H1 (cell line): ENCODE measurements at regions not wholly inside any gene's neighbourhood (a gene's known extent, or its start where the extent isn't known, plus 50 kb on each side); places are given as distances from the start of the nearest gene placed in this dataset.

Source experiments
- CTCF ChIA-PET: fragments of 300-600 bp; sonication (Branson Sonifier 250); formaldehyde crosslinking; loops from one replicate; lab custom pipeline; 2021; ENCODE audit not compliant: partially characterized antibody; lab: Charles Lee
- POLR2A ChIA-PET: fragments of 300-600 bp; sonication (Branson Sonifier 250); formaldehyde crosslinking; loops from one replicate; lab custom pipeline; 2021; ENCODE audit warnings: inconsistent platforms; ENCODE audit not compliant: partially characterized antibody; lab: Charles Lee
- DNase-seq, 2 experiments: peaks; one replicate each; pipeline versions ENCODE4 v3.0.0 to v3.0.0-alpha.2; 2010 to 2022; ENCODE audit warnings: low spot score in 2 of 2, low read depth in 1 of 2, mixed read lengths in 1 of 2
- FAIRE-seq: peaks from 2 replicates; lab custom pipeline; 2011; peaks lifted over from hg19 to GRCh38; lab: Jason Lieb, UNC
- H2AFZ ChIP-seq: 2 replicates; pipeline ENCODE4 v1.8.1; 2012; ENCODE audit warnings: low read length, inconsistent platforms
- H2AK5ac ChIP-seq: 2 replicates; pipeline ENCODE4 v1.6.1; 2013; ENCODE audit warnings: low read depth, low read length
- H2BK120ac ChIP-seq: replicated peaks from 2 replicates; pipeline ENCODE3; 2013; ENCODE audit warnings: low read depth, low read length, inconsistent platforms
- H2BK12ac ChIP-seq: 2 replicates; pipeline ENCODE4 v1.6.1; 2013; ENCODE audit warnings: low read depth, low read length
- H2BK15ac ChIP-seq: 2 replicates; pipeline ENCODE4 v1.6.1; 2013; ENCODE audit warnings: low read length
- H2BK20ac ChIP-seq: 2 replicates; pipeline ENCODE4 v1.6.1; 2013; ENCODE audit warnings: low read length
- H2BK5ac ChIP-seq: 2 replicates; pipeline ENCODE4 v1.6.1; 2013; ENCODE audit warnings: low read depth, low read length
- H3K14ac ChIP-seq: 2 replicates; pipeline ENCODE4 v1.6.1; 2013; ENCODE audit warnings: inconsistent platforms; ENCODE audit not compliant: insufficient read length
- H3K18ac ChIP-seq: 2 replicates; pipeline ENCODE4 v1.6.1; 2013; ENCODE audit warnings: low read length; ENCODE audit errors: extremely low read depth
- H3K23ac ChIP-seq: 2 replicates; pipeline ENCODE4 v1.6.1; 2013; ENCODE audit warnings: inconsistent platforms; ENCODE audit not compliant: insufficient read length
- H3K23me2 ChIP-seq: 2 replicates; pipeline ENCODE4 v1.6.1; 2013; ENCODE audit warnings: low read depth, low read length
- H3K27ac ChIP-seq: 2 replicates; pipeline ENCODE4 v1.6.1; 2011; ENCODE audit warnings: low read depth, low read length, inconsistent platforms
- H3K27me3 ChIP-seq, 4 experiments: replicated peaks in 1 of 4; 1 replicate in 1 of 4; 2 replicates in 3 of 4; pipeline versions ENCODE4 v1.6.1 to v1.8.1; 2011 to 2013; ENCODE audit warnings: low read length in 3 of 4, mild to moderate bottlenecking in 3 of 4, inconsistent platforms in 2 of 4, mixed read lengths in 2 of 4, moderate library complexity in 1 of 4; ENCODE audit not compliant: control insufficient read depth in 3 of 4, insufficient read depth in 3 of 4; ENCODE audit errors: extremely low read depth in 1 of 4
- H3K36me3 ChIP-seq, 4 experiments: 2 replicates each; pipeline versions ENCODE4 v1.6.1 to v1.8.1; 2011 to 2013; ENCODE audit warnings: mild to moderate bottlenecking in 4 of 4, low read length in 3 of 4, moderate library complexity in 2 of 4, control low read depth in 1 of 4, inconsistent platforms in 1 of 4; ENCODE audit not compliant: insufficient read depth in 4 of 4, control insufficient read depth in 2 of 4
- H3K4ac ChIP-seq: replicated peaks from 2 replicates; pipeline ENCODE3; 2013; ENCODE audit warnings: low read length, low read depth, mixed read lengths, inconsistent platforms; ENCODE audit not compliant: insufficient read length
- H3K4me1 ChIP-seq, 4 experiments: replicated peaks in 1 of 4; 1 replicate in 1 of 4; 2 replicates in 3 of 4; pipeline versions ENCODE4 v1.6.1 to v1.8.1; 2011 to 2013; ENCODE audit warnings: low read length in 3 of 4, inconsistent platforms in 2 of 4, mixed read lengths in 1 of 4; ENCODE audit not compliant: insufficient read depth in 4 of 4, control insufficient read depth in 3 of 4
- H3K4me2 ChIP-seq, 2 experiments: 2 replicates each; pipeline versions ENCODE4 v1.6.1 to v1.8.1; 2011 to 2013; ENCODE audit warnings: low read depth in 2 of 2, low read length in 2 of 2, control low read depth in 1 of 2, inconsistent platforms in 1 of 2, mild to moderate bottlenecking in 1 of 2; ENCODE audit not compliant: insufficient read depth in 1 of 2
- H3K4me3 ChIP-seq, 4 experiments: fragments of 200-600, 300-600 bp in 1 of 4; sonication (generic), shearing (Covaris generic), sonication (Bioruptor Twin) in 1 of 4; 2 replicates each; pipeline versions ENCODE4 v1.5.1 to v1.8.1; 2011 to 2016; ENCODE audit warnings: low read length in 4 of 4, low read depth in 3 of 4, control low read depth in 2 of 4, inconsistent platforms in 2 of 4, mild to moderate bottlenecking in 2 of 4, mixed read lengths in 1 of 4, moderate library complexity in 1 of 4; ENCODE audit not compliant: insufficient read depth in 2 of 4; ENCODE audit errors: extremely low read depth in 1 of 4
- H3K56ac ChIP-seq: replicated peaks from 2 replicates; pipeline ENCODE3; 2013; ENCODE audit warnings: low read depth, mild to moderate bottlenecking, mixed read lengths, low read length, inconsistent platforms; ENCODE audit not compliant: insufficient read length
- H3K79me1 ChIP-seq: 2 replicates; pipeline ENCODE4 v1.6.1; 2013; ENCODE audit warnings: low read depth, low read length, control low read depth
- H3K79me2 ChIP-seq, 2 experiments: 2 replicates each; pipeline versions ENCODE4 v1.6.1 to v1.8.1; 2012 to 2013; ENCODE audit warnings: low read length in 2 of 2, mild to moderate bottlenecking in 2 of 2, inconsistent platforms in 1 of 2; ENCODE audit not compliant: insufficient read depth in 2 of 2, control insufficient read depth in 1 of 2
- H3K9ac ChIP-seq, 4 experiments: replicated peaks in 1 of 4; 1 replicate in 1 of 4; 2 replicates in 3 of 4; pipeline versions ENCODE4 v1.6.1 to v1.8.1; 2011 to 2013; ENCODE audit warnings: low read depth in 3 of 4, low read length in 3 of 4, control low read depth in 2 of 4, mild to moderate bottlenecking in 2 of 4, moderate library complexity in 2 of 4, inconsistent platforms in 1 of 4; ENCODE audit errors: extremely low read depth in 1 of 4
- H3K9me3 ChIP-seq, 2 experiments: 2 replicates each; pipeline versions ENCODE4 v1.6.1 to v1.8.1; 2012 to 2013; ENCODE audit warnings: mild to moderate bottlenecking in 2 of 2, moderate library complexity in 2 of 2, control low read depth in 1 of 2, inconsistent platforms in 1 of 2, low read depth in 1 of 2, low read length in 1 of 2, mixed read lengths in 1 of 2; ENCODE audit not compliant: insufficient read depth in 2 of 2
- H4K20me1 ChIP-seq, 2 experiments: replicated peaks in 1 of 2; 2 replicates each; pipeline versions ENCODE3 to v1.8.1; 2011 to 2013; ENCODE audit warnings: inconsistent platforms in 2 of 2, low read length in 2 of 2, mild to moderate bottlenecking in 1 of 2; ENCODE audit not compliant: insufficient read depth in 2 of 2, control insufficient read depth in 1 of 2
- H4K5ac ChIP-seq: 2 replicates; pipeline ENCODE4 v1.6.1; 2013; ENCODE audit warnings: low read length, low read depth, mixed read lengths, inconsistent platforms; ENCODE audit not compliant: insufficient read length
- H4K8ac ChIP-seq: 2 replicates; pipeline ENCODE4 v1.8.0; 2013; ENCODE audit warnings: mild to moderate bottlenecking, moderate library complexity, low read length, inconsistent platforms; ENCODE audit not compliant: insufficient read depth; ENCODE audit errors: extremely low read depth
- H4K91ac ChIP-seq: replicated peaks from 2 replicates; pipeline ENCODE3; 2013; ENCODE audit warnings: low read length, mixed read lengths, inconsistent platforms; ENCODE audit not compliant: insufficient read length
- BACH1 ChIP-seq: IDR thresholded peaks from 2 replicates; pipeline ENCODE4 v1.6.1; 2012; ENCODE audit warnings: low read length, improper control_type of control experiment
- MAX ChIP-seq: IDR thresholded peaks from 2 replicates; pipeline ENCODE4 v1.6.1; 2012; ENCODE audit warnings: inconsistent platforms
- RAD21 ChIP-seq, 2 experiments: IDR thresholded peaks in 1 of 2; conservative IDR thresholded peaks in 1 of 2; 2 replicates each; pipeline ENCODE4 v1.6.1; 2011; ENCODE audit warnings: low read depth in 2 of 2, low read length in 2 of 2, improper control_type of control experiment in 1 of 2, inconsistent platforms in 1 of 2, mild to moderate bottlenecking in 1 of 2, moderate library complexity in 1 of 2
- SIRT6 ChIP-seq: IDR thresholded peaks from one replicate; pipeline ENCODE4 v1.7.1; 2012; ENCODE audit warnings: low read length, inconsistent platforms
- WGBS, 2 experiments: shearing (Covaris generic) in 1 of 2; methylation state at CpG; one replicate each; pipeline versions ENCODE4 v1.1.6 to v1.1.7; 2013 to 2015; ENCODE audit warnings: low lambda C conversion rate in 2 of 2, mixed read lengths in 2 of 2, inconsistent platforms in 1 of 2, low coverage in 1 of 2, missing lambda C conversion rate in 1 of 2; ENCODE audit not compliant: insufficient replicate concordance in 2 of 2, insufficient coverage in 1 of 2, insufficient read length in 1 of 2; ENCODE audit errors: extremely low coverage in 1 of 2, missing lambda C conversion rate in 1 of 2; 5-methylcytosine and 5-hydroxymethylcytosine counted together
- TF ChIP-seq, protein P1 (sequence below), 3 experiments: IDR thresholded peaks; 1 replicate in 2 of 3; 2 replicates in 1 of 3; pipeline versions ENCODE4 v1.5.1 to v1.6.1; 2011; ENCODE audit warnings: low read length in 3 of 3, mild to moderate bottlenecking in 3 of 3, inconsistent platforms in 2 of 3, low read depth in 1 of 3, moderate library complexity in 1 of 3; ENCODE audit not compliant: insufficient read depth in 1 of 3; ENCODE audit errors: control extremely low read depth in 1 of 3

- no peak overlapping the region for H3K4me2 ChIP-seq
- CTCF ChIA-PET, result interaction anchor here (0.9 to 1.7 kb wide), 5 partner anchors 10 to 539 kb away, joined by 3 to 5 read pairs (median 4); no protein-coding TSS in a partner anchor
- no peaks in the 10 kb centered on the region for H3K79me1 ChIP-seq
- TF ChIP-seq BACH1 (no peak), SIRT6 (no peak), MAX (no peak), RAD21 (IDR thresholded peaks at IDR 0.05 in 1 of 2, conservative IDR thresholded peaks at IDR 0.05 in 1 of 2; ENCODE audit: low read depth in 2 of 2, low read length in 2 of 2) (peak; percentile 33 to 43)
- TF ChIP-seq, protein P1, sequence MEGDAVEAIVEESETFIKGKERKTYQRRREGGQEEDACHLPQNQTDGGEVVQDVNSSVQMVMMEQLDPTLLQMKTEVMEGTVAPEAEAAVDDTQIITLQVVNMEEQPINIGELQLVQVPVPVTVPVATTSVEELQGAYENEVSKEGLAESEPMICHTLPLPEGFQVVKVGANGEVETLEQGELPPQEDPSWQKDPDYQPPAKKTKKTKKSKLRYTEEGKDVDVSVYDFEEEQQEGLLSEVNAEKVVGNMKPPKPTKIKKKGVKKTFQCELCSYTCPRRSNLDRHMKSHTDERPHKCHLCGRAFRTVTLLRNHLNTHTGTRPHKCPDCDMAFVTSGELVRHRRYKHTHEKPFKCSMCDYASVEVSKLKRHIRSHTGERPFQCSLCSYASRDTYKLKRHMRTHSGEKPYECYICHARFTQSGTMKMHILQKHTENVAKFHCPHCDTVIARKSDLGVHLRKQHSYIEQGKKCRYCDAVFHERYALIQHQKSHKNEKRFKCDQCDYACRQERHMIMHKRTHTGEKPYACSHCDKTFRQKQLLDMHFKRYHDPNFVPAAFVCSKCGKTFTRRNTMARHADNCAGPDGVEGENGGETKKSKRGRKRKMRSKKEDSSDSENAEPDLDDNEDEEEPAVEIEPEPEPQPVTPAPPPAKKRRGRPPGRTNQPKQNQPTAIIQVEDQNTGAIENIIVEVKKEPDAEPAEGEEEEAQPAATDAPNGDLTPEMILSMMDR (IDR thresholded peaks at IDR 0.05; ENCODE audit: control extremely low read depth in 1 of 3, insufficient read depth in 1 of 3, low read depth in 1 of 3, low read length in 3 of 3), result peak in 2 of 3 experiments; percentile 31 to 45; a peak in 2 of 4 replicates
- H3K9me3 ChIP-seq, result peaks cover 7 to 9% of the 10 kb centered on the region in 2 experiments
- H2BK20ac ChIP-seq, result no peak overlapping the region
- no peak overlapping the region for H4K8ac ChIP-seq
- no peak overlapping the region for H3K18ac ChIP-seq
- no peaks in the 10 kb centered on the region for H3K4me1 ChIP-seq
- FAIRE-seq (no peak), DNase-seq (no peak)
- no peak overlapping the region for H2BK120ac ChIP-seq
- 45% methylated on average over 2 of the region's 2 CpGs; no CpG with 5 or more reads in 1 of the 2 experiments for WGBS, 2 experiments
- H2BK5ac ChIP-seq, result no peak overlapping the region
- no peak overlapping the region for H4K91ac ChIP-seq
- no peaks in the 10 kb centered on the region for H4K20me1 ChIP-seq
- no peak overlapping the region for H3K56ac ChIP-seq
- H2BK15ac ChIP-seq, result no peak overlapping the region
- H3K4me3 ChIP-seq, result no peak overlapping the region
- H4K5ac ChIP-seq, result no peak overlapping the region
- no peak overlapping the region for H3K14ac ChIP-seq
- no peaks in the 10 kb centered on the region for H3K23me2 ChIP-seq
- H3K4ac ChIP-seq, result no peak overlapping the region
- no peak overlapping the region; the same call in 1 of the 2 replicates for H2AFZ ChIP-seq
- no peaks in the 10 kb centered on the region for H3K36me3 ChIP-seq
- no peaks in the 10 kb centered on the region for H3K79me2 ChIP-seq
- H3K23ac ChIP-seq, result no peak overlapping the region
- H3K27ac ChIP-seq, result no peak overlapping the region
- POLR2A ChIA-PET, result no interaction called here
- H3K9ac ChIP-seq, result no peak overlapping the region
- H2AK5ac ChIP-seq, result no peak overlapping the region
- no peaks in the 10 kb centered on the region for H3K27me3 ChIP-seq
- H2BK12ac ChIP-seq, result no peak overlapping the region
Measured at GRCh38 chr3:137409584-137409983, 354.5 kb upstream of the SOX14 start.
